HEK293 (cell line): ENCODE measurements at regions not wholly inside any gene's neighbourhood (a gene's known extent, or its start where the extent isn't known, plus 50 kb on each side); places are given as distances from the start of the nearest gene placed in this dataset.

ENCODE experiments used
- CTCF ChIA-PET: fragments of 350-600 bp; formaldehyde crosslinking; extraction: SDS; loops from one replicate; lab custom pipeline; 2021; ENCODE audit warnings: antibody characterized with exemption; lab: Yijun Ruan, JAX
- POLR2A ChIA-PET: fragments of 300-600 bp; formaldehyde crosslinking; extraction: SDS; loops from one replicate; lab custom pipeline; 2020; ENCODE audit warnings: antibody characterized with exemption, inconsistent platforms; lab: Yijun Ruan, JAX
- H3K27ac ChIP-seq: fragments of 200-500 bp; sonication (Bioruptor generic); 2 replicates; pipeline ENCODE4 v1.5.1; 2014; ENCODE audit warnings: low read depth, low read length, control low read depth, inconsistent platforms; ENCODE audit errors: extremely low read depth
- H3K36me3 ChIP-seq, 2 experiments: fragments of 200-500 bp in 1 of 2; sonication (Bioruptor generic) in 1 of 2; 1 replicate in 1 of 2; 2 replicates in 1 of 2; pipeline ENCODE4 v1.5.1; 2014 to 2017; ENCODE audit warnings: inconsistent platforms in 2 of 2, low read length in 2 of 2; ENCODE audit not compliant: control insufficient read depth in 2 of 2, insufficient read depth in 1 of 2
- H3K4me1 ChIP-seq: fragments of 200-500 bp; sonication (Bioruptor generic); 2 replicates; pipeline ENCODE4 v1.5.1; 2014; ENCODE audit warnings: mild to moderate bottlenecking, low read length, inconsistent platforms; ENCODE audit not compliant: control insufficient read depth, insufficient read depth
- H3K4me3 ChIP-seq: 2 replicates; pipeline ENCODE4 v1.5.1; 2011; ENCODE audit warnings: low read depth, mild to moderate bottlenecking, control low read depth, low read length, moderate library complexity
- H3K9me3 ChIP-seq: fragments of 200-500 bp; sonication (Bioruptor generic); 2 replicates; pipeline ENCODE4 v1.5.1; 2014; ENCODE audit warnings: low read depth, low read length, inconsistent platforms; ENCODE audit not compliant: control insufficient read depth, insufficient read depth
- HOXA7 ChIP-seq: sonication (generic); formaldehyde crosslinking; IDR thresholded peaks from 2 replicates; pipeline ENCODE4 v1.8.1; 2022; ENCODE audit warnings: missing genetic modification reagents, borderline replicate concordance
- MYNN ChIP-seq: fragments of 450-650 bp; formaldehyde crosslinking; IDR thresholded peaks from 2 replicates; pipeline ENCODE4 v1.5.1; 2016; ENCODE audit warnings: missing biosample characterization, missing genetic modification characterization, borderline replicate concordance
- OSR2 ChIP-seq: fragments of 450-650 bp; formaldehyde crosslinking; IDR thresholded peaks from 2 replicates; pipeline ENCODE4 v1.5.1; 2016; ENCODE audit warnings: missing biosample characterization, missing genetic modification characterization
- REPIN1 ChIP-seq: fragments of 450-650 bp; formaldehyde crosslinking; IDR thresholded peaks from 2 replicates; pipeline ENCODE4 v1.5.1; 2017; ENCODE audit warnings: missing biosample characterization, missing genetic modification characterization, low read depth
- SP2 ChIP-seq: fragments of 450-650 bp; formaldehyde crosslinking; IDR thresholded peaks from 2 replicates; pipeline ENCODE4 v1.5.1; 2016; ENCODE audit warnings: missing biosample characterization, missing genetic modification characterization
- SP7 ChIP-seq: fragments of 450-650 bp; formaldehyde crosslinking; IDR thresholded peaks from 2 replicates; pipeline ENCODE4 v1.5.1; 2016; ENCODE audit warnings: missing biosample characterization, missing genetic modification characterization
- WT1 ChIP-seq: fragments of 450-650 bp; formaldehyde crosslinking; IDR thresholded peaks from 2 replicates; pipeline ENCODE4 v1.5.1; 2016; ENCODE audit warnings: missing biosample characterization, missing genetic modification characterization
- ZBTB17 ChIP-seq: fragments of 450-650 bp; formaldehyde crosslinking; IDR thresholded peaks from 2 replicates; pipeline ENCODE4 v1.5.1; 2016; ENCODE audit warnings: missing biosample characterization, missing genetic modification characterization
- ZBTB6 ChIP-seq: fragments of 450-650 bp; formaldehyde crosslinking; IDR thresholded peaks from 2 replicates; pipeline ENCODE4 v1.5.1; 2017; ENCODE audit warnings: missing biosample characterization, missing genetic modification characterization
- ZBTB7A ChIP-seq: fragments of 450-650 bp; formaldehyde crosslinking; IDR thresholded peaks from 2 replicates; pipeline ENCODE4 v1.5.1; 2016; ENCODE audit warnings: low read depth, missing biosample characterization, missing genetic modification characterization
- ZNF10 ChIP-seq: fragments of 450-650 bp; formaldehyde crosslinking; IDR thresholded peaks from 2 replicates; pipeline ENCODE4 v1.5.1; 2017; ENCODE audit warnings: missing biosample characterization, missing genetic modification characterization
- ZNF140 ChIP-seq: fragments of 450-650 bp; formaldehyde crosslinking; IDR thresholded peaks from 2 replicates; pipeline ENCODE4 v1.5.1; 2016; ENCODE audit warnings: missing biosample characterization, missing genetic modification characterization
- ZNF175 ChIP-seq: fragments of 450-650 bp; formaldehyde crosslinking; IDR thresholded peaks from 2 replicates; pipeline ENCODE4 v1.5.1; 2016; ENCODE audit warnings: missing biosample characterization, missing genetic modification characterization
- ZNF2 ChIP-seq: fragments of 450-650 bp; formaldehyde crosslinking; IDR thresholded peaks from 2 replicates; pipeline ENCODE4 v1.5.1; 2016; ENCODE audit warnings: missing biosample characterization, missing genetic modification characterization
- ZNF26 ChIP-seq: fragments of 450-650 bp; formaldehyde crosslinking; IDR thresholded peaks from 2 replicates; pipeline ENCODE4 v1.5.1; 2016; ENCODE audit warnings: missing biosample characterization, missing genetic modification characterization
- ZNF266 ChIP-seq: fragments of 450-650 bp; formaldehyde crosslinking; IDR thresholded peaks from 2 replicates; pipeline ENCODE4 v1.5.1; 2016; ENCODE audit warnings: missing biosample characterization, missing genetic modification characterization, low read depth
- ZNF274 ChIP-seq, 2 experiments: fragments of 200-500 bp in 1 of 2; fragments of 450-650 bp in 1 of 2; sonication (Bioruptor generic) in 1 of 2; formaldehyde crosslinking in 1 of 2; IDR thresholded peaks; 2 replicates each; pipeline versions ENCODE4 v1.5.1 to v1.6.1; 2014 to 2016; ENCODE audit warnings: borderline replicate concordance in 1 of 2, inconsistent platforms in 1 of 2, low read length in 1 of 2, missing biosample characterization in 1 of 2, missing genetic modification characterization in 1 of 2
- ZNF280C ChIP-seq: fragments of 450-650 bp; formaldehyde crosslinking; IDR thresholded peaks from 2 replicates; pipeline ENCODE4 v1.5.1; 2016; ENCODE audit warnings: missing biosample characterization, missing genetic modification characterization
- ZNF37A ChIP-seq: fragments of 450-650 bp; IDR thresholded peaks from 2 replicates; pipeline ENCODE4 v1.5.1; 2018; ENCODE audit warnings: missing biosample characterization, missing genetic modification characterization
- ZNF404 ChIP-seq: fragments of 450-650 bp; formaldehyde crosslinking; IDR thresholded peaks from 2 replicates; pipeline ENCODE4 v1.5.1; 2017; ENCODE audit warnings: missing biosample characterization, missing genetic modification characterization
- ZNF433 ChIP-seq: fragments of 450-650 bp; formaldehyde crosslinking; IDR thresholded peaks from 2 replicates; pipeline ENCODE4 v1.5.1; 2016; ENCODE audit warnings: missing biosample characterization, missing genetic modification characterization, low read depth
- ZNF473 ChIP-seq: fragments of 450-650 bp; formaldehyde crosslinking; IDR thresholded peaks from 2 replicates; pipeline ENCODE4 v1.5.1; 2017; ENCODE audit warnings: missing biosample characterization, missing genetic modification characterization
- ZNF488 ChIP-seq: fragments of 450-650 bp; formaldehyde crosslinking; IDR thresholded peaks from 2 replicates; pipeline ENCODE4 v1.5.1; 2016; ENCODE audit warnings: missing biosample characterization, missing genetic modification characterization
- ZNF521 ChIP-seq: fragments of 450-650 bp; formaldehyde crosslinking; IDR thresholded peaks from 2 replicates; pipeline ENCODE4 v1.5.1; 2017; ENCODE audit warnings: missing biosample characterization, mild to moderate bottlenecking, missing genetic modification characterization
- ZNF658 ChIP-seq: fragments of 450-650 bp; formaldehyde crosslinking; IDR thresholded peaks from 2 replicates; pipeline ENCODE4; 2016; ENCODE audit warnings: missing biosample characterization, missing genetic modification characterization
- ZNF747 ChIP-seq: fragments of 450-650 bp; formaldehyde crosslinking; IDR thresholded peaks from 2 replicates; pipeline ENCODE4 v1.5.1; 2016; ENCODE audit warnings: missing biosample characterization, missing genetic modification characterization
- ZNF768 ChIP-seq: fragments of 450-650 bp; formaldehyde crosslinking; IDR thresholded peaks from 2 replicates; pipeline ENCODE4 v1.5.1; 2018; ENCODE audit warnings: missing biosample characterization, mild to moderate bottlenecking, missing genetic modification characterization

- TF ChIP-seq WT1 (tag by site-specific recombination): no peak
- no peak for TF ChIP-seq ZNF433
- TF ChIP-seq ZNF280C: no peak
- Histone ChIP-seq H3K9me3 (no peaks in the 10 kb centered on the region), H3K4me1 (no peaks in the 10 kb centered on the region), H3K36me3 (no peaks in the 10 kb centered on the region), H3K27ac (no peak overlapping the region), H3K4me3 (no peak overlapping the region)
- CTCF ChIA-PET: no interaction called here
- POLR2A ChIA-PET: no interaction called here
These were observed 467.2 kb upstream of the AGTR1 start for GRCh38 chr3:148230473-148230872.

- no peak overlapping the region for H3K27ac ChIP-seq
- no peaks in the 10 kb centered on the region for H3K9me3 ChIP-seq
- H3K4me1 ChIP-seq: no peaks in the 10 kb centered on the region
- H3K4me3 ChIP-seq: no peak overlapping the region
- no peaks in the 10 kb centered on the region for H3K36me3 ChIP-seq
- ChIA-PET POLR2A (no interaction called here), CTCF (interaction anchor here (1.1 kb wide), 1 partner anchor 31 kb away, joined by 3 read pairs; no protein-coding TSS in a partner anchor)
- TF ChIP-seq ZNF37A (tag by site-specific recombination) (no peak), HOXA7 (CRISPR knock-in tag) (no peak)
- TF ChIP-seq, all 188 proteins: peak for 0
These were observed 465.3 kb upstream of the AGTR1 start for GRCh38 chr3:148232389-148232788.

- CTCF ChIA-PET: interaction anchor here (1.1 kb wide), 1 partner anchor 30 kb away, joined by 3 read pairs; no protein-coding TSS in a partner anchor
- POLR2A ChIA-PET: no interaction called here
These were observed 464.3 kb upstream of the AGTR1 start for GRCh38 chr3:148233403-148233802.

GRCh38 chr3:148234536-148234935, 463.2 kb upstream of the AGTR1 start:
- Histone ChIP-seq H3K4me1 (no peaks in the 10 kb centered on the region), H3K9me3 (no peaks in the 10 kb centered on the region), H3K4me3 (no peak overlapping the region), H3K36me3 (no peaks in the 10 kb centered on the region)
- ChIA-PET POLR2A (no interaction called here), CTCF (no interaction called here)
- TF ChIP-seq ZBTB6 (no peak), ZNF26 (no peak), ZNF521 (tag by site-specific recombination) (no peak), ZNF488 (tag by site-specific recombination) (no peak), ZNF768 (no peak)
- TF ChIP-seq, all 188 proteins: peak for 0
- H3K27ac ChIP-seq: no peak overlapping the region

More at GRCh38 chr3:148233403-148233802, 464.3 kb upstream of the AGTR1 start:
- H3K4me3 ChIP-seq: no peak overlapping the region
- no peaks in the 10 kb centered on the region for H3K36me3 ChIP-seq
- TF ChIP-seq ZNF2 (no peak), ZNF747 (no peak), ZNF140 (tag by site-specific recombination) (no peak), ZBTB7A (tag by site-specific recombination) (no peak), ZNF658 (tag by site-specific recombination) (no peak), SP2 (no peak), SP7 (tag by site-specific recombination) (no peak), OSR2 (tag by site-specific recombination) (no peak), MYNN (tag by site-specific recombination) (no peak), ZNF175 (no peak), ZNF473 (no peak), ZNF10 (tag by site-specific recombination) (no peak), ZBTB17 (tag by site-specific recombination) (no peak), ZNF274 (IDR thresholded peaks at IDR 0.05; ENCODE audit: low read length) (no peak), ZNF274 (tag by site-specific recombination; IDR thresholded peaks at IDR 0.05; ENCODE audit: borderline replicate concordance) (no peak), REPIN1 (tag by site-specific recombination) (no peak), ZNF404 (no peak), ZNF266 (no peak)
- no peak overlapping the region for H3K27ac ChIP-seq
- H3K9me3 ChIP-seq: no peaks in the 10 kb centered on the region
- H3K4me1 ChIP-seq: no peaks in the 10 kb centered on the region
